HCT116 (cell line): ENCODE measurements at regions not wholly inside any gene's neighbourhood (a gene's known extent, or its start where the extent isn't known, plus 50 kb on each side); places are given as distances from the start of the nearest gene placed in this dataset.

Source experiments
- ATAC-seq: fragments of 200-7000 bp; cut with Tn5 transposase; 2 replicates; pipeline ENCODE4 v1.9.1; 2020; ENCODE audit warnings: mild to moderate bottlenecking, moderate library complexity
- BruUV-seq: library from RNA; stranded (reverse); fragments of 400-500 nt; replicated peaks from 2 replicates; lab custom pipeline; 2021; lab: Mats Ljungman, UMichigan
- CTCF ChIA-PET: fragments of 300-600 bp; sonication (Branson Sonifier 250); formaldehyde crosslinking; loops from one replicate; lab custom pipeline; 2021; ENCODE audit warnings: antibody characterized with exemption; lab: Charles Lee
- POLR2A ChIA-PET: fragments of 300-600, 350-600 bp; sonication (Branson Sonifier 250); formaldehyde crosslinking; loops from one replicate; lab custom pipeline; 2021; ENCODE audit warnings: antibody characterized with exemption; lab: Charles Lee
- RAD21 ChIA-PET, 2 experiments: fragments of 300-600 bp; sonication (Branson Sonifier 250); formaldehyde crosslinking; loops; one replicate each; lab custom pipeline; 2023; ENCODE audit warnings: low total read pairs in 2 of 2; ENCODE audit not compliant: uncharacterized antibody in 2 of 2, unreplicated experiment in 2 of 2, low non-redundant PET in 1 of 2; lab: Charles Lee
- DNase-seq: peaks from one replicate; pipeline ENCODE4 v3.0.0-alpha.2; 2010; ENCODE audit warnings: low read depth, low spot score
- H2AFZ ChIP-seq: fragments of 200-600 bp; shearing (Covaris generic), sonication (generic); 2 replicates; pipeline ENCODE4 v1.6.1; 2017; ENCODE audit warnings: low read depth, mixed run types, mixed read lengths, antibody characterized with exemption, low read length; ENCODE audit not compliant: poor library complexity, severe bottlenecking
- H3K27ac ChIP-seq: 2 replicates; pipeline ENCODE4 v1.5.1; 2012; ENCODE audit warnings: low read depth, low read length
- H3K27me3 ChIP-seq: fragments of 200-600 bp; sonication (generic); 2 replicates; pipeline ENCODE4 v1.6.1; 2016; ENCODE audit warnings: mixed run types, low read length, mixed read lengths; ENCODE audit not compliant: insufficient read depth
- H3K36me3 ChIP-seq, 2 experiments: fragments of 200-500 bp in 1 of 2; fragments of 200-600 bp in 1 of 2; sonication (Bioruptor generic) in 1 of 2; sonication (generic) in 1 of 2; 2 replicates each; pipeline versions ENCODE4 v1.5.1 to v1.6.1; 2014 to 2016; ENCODE audit warnings: low read length in 2 of 2, inconsistent platforms in 1 of 2, mixed read lengths in 1 of 2, mixed run types in 1 of 2; ENCODE audit not compliant: insufficient read depth in 2 of 2, control insufficient read depth in 1 of 2
- H3K4me1 ChIP-seq, 2 experiments: fragments of 200-600 bp in 1 of 2; sonication (generic) in 1 of 2; 2 replicates each; pipeline versions ENCODE4 v1.5.1 to v1.6.1; 2012 to 2017; ENCODE audit warnings: low read length in 2 of 2, inconsistent platforms in 1 of 2, mild to moderate bottlenecking in 1 of 2, mixed read lengths in 1 of 2, mixed run types in 1 of 2, moderate library complexity in 1 of 2; ENCODE audit not compliant: insufficient read depth in 2 of 2, control insufficient read depth in 1 of 2
- H3K4me2 ChIP-seq: fragments of 200-600 bp; sonication (generic); 2 replicates; pipeline ENCODE4 v1.6.1; 2017; ENCODE audit warnings: mixed run types, low read length, mixed read lengths
- H3K4me3 ChIP-seq, 2 experiments: fragments of 200-600 bp in 1 of 2; sonication (generic) in 1 of 2; replicated peaks in 1 of 2; 2 replicates each; pipeline ENCODE4 v1.5.1; 2011 to 2016; ENCODE audit warnings: low read length in 2 of 2, control low read depth in 1 of 2, low read depth in 1 of 2, mild to moderate bottlenecking in 1 of 2, mixed read lengths in 1 of 2, mixed run types in 1 of 2
- H3K79me2 ChIP-seq: fragments of 200-600 bp; sonication (generic); 2 replicates; pipeline ENCODE4 v1.6.1; 2017; ENCODE audit warnings: mild to moderate bottlenecking, mixed run types, low read length, moderate library complexity, mixed read lengths; ENCODE audit not compliant: insufficient read depth
- H3K9ac ChIP-seq: fragments of 200-600 bp; sonication (generic); 2 replicates; pipeline ENCODE4 v1.6.1; 2016; ENCODE audit warnings: low read length, mixed read lengths
- H3K9me2 ChIP-seq: fragments of 200-600 bp; sonication (generic), shearing (Covaris generic); 2 replicates; pipeline ENCODE4 v1.6.1; 2017; ENCODE audit warnings: mixed run types, mild to moderate bottlenecking, moderate library complexity; ENCODE audit not compliant: insufficient read depth
- H3K9me3 ChIP-seq, 2 experiments: fragments of 200-500 bp in 1 of 2; fragments of 200-600 bp in 1 of 2; sonication (Bioruptor generic) in 1 of 2; sonication (generic) in 1 of 2; 2 replicates each; pipeline ENCODE4 v1.6.1; 2014 to 2017; ENCODE audit warnings: low read length in 2 of 2, mixed read lengths in 2 of 2, inconsistent platforms in 1 of 2, low read depth in 1 of 2, mild to moderate bottlenecking in 1 of 2, mixed run types in 1 of 2, moderate library complexity in 1 of 2; ENCODE audit not compliant: control insufficient read depth in 1 of 2, insufficient read depth in 1 of 2
- H4K20me1 ChIP-seq: fragments of 200-600 bp; sonication (generic), shearing (Covaris generic); 2 replicates; pipeline ENCODE4 v1.6.1; 2017; ENCODE audit warnings: mixed run types, mild to moderate bottlenecking, moderate library complexity; ENCODE audit not compliant: insufficient read depth
- CBX3 ChIP-seq: IDR thresholded peaks from 2 replicates; pipeline ENCODE4 v1.6.1; 2012; ENCODE audit warnings: low read depth
- CEBPB ChIP-seq: IDR thresholded peaks from 2 replicates; pipeline ENCODE4 v1.6.1; 2012; ENCODE audit warnings: low read depth
- CTCF ChIP-seq, 3 experiments: fragments of 200-600 bp in 1 of 3; sonication (generic) in 1 of 3; IDR thresholded peaks in 2 of 3; conservative IDR thresholded peaks in 1 of 3; 2 replicates each; pipeline ENCODE4 v1.5.1; 2012 to 2017; ENCODE audit warnings: low read depth in 2 of 3, low read length in 2 of 3, antibody characterized with exemption in 1 of 3, borderline replicate concordance in 1 of 3, control low read depth in 1 of 3, mild to moderate bottlenecking in 1 of 3, mixed read lengths in 1 of 3, mixed run types in 1 of 3, moderate library complexity in 1 of 3; ENCODE audit not compliant: insufficient read depth in 1 of 3
- EGR1 ChIP-seq: IDR thresholded peaks from 2 replicates; pipeline ENCODE4 v1.6.1; 2012; ENCODE audit warnings: low read depth
- ELF1 ChIP-seq: IDR thresholded peaks from 2 replicates; pipeline ENCODE4 v1.6.1; 2012; ENCODE audit warnings: low read depth, borderline replicate concordance
- EZH2phosphoT487 ChIP-seq: fragments of 200-600 bp; IDR thresholded peaks from 2 replicates; pipeline ENCODE4 v1.6.1; 2018; ENCODE audit warnings: antibody characterized with exemption, borderline replicate concordance
- FOSL1 ChIP-seq: IDR thresholded peaks from 2 replicates; pipeline ENCODE4 v1.6.1; 2012; ENCODE audit warnings: low read depth
- JUND ChIP-seq: IDR thresholded peaks from 2 replicates; pipeline ENCODE4 v1.6.1; 2012
- POLR2A ChIP-seq: IDR thresholded peaks from 2 replicates; pipeline ENCODE4 v1.7.0; 2011; ENCODE audit warnings: borderline replicate concordance; ENCODE audit not compliant: insufficient read depth, insufficient read length; ENCODE audit errors: extremely low read depth
- RAD21 ChIP-seq: IDR thresholded peaks from 2 replicates; pipeline ENCODE4 v1.6.1; 2012; ENCODE audit warnings: low read depth, mild to moderate bottlenecking
- SIN3A ChIP-seq: IDR thresholded peaks from 2 replicates; pipeline ENCODE4 v1.6.1; 2012; ENCODE audit warnings: low read depth
- SP1 ChIP-seq: IDR thresholded peaks from 2 replicates; pipeline ENCODE4 v1.6.1; 2012; ENCODE audit warnings: low read depth
- SRF ChIP-seq: IDR thresholded peaks from 2 replicates; pipeline ENCODE4 v1.6.1; 2012; ENCODE audit warnings: low read depth
- TCF7L2 ChIP-seq: IDR thresholded peaks from 2 replicates; pipeline ENCODE4 v1.7.0; 2011; ENCODE audit warnings: borderline replicate concordance, inconsistent platforms; ENCODE audit not compliant: insufficient read depth, insufficient read length; ENCODE audit errors: extremely low read depth
- YY1 ChIP-seq: IDR thresholded peaks from 2 replicates; pipeline ENCODE4 v1.6.1; 2011; ENCODE audit warnings: low read length, low read depth, moderate library complexity, mild to moderate bottlenecking; ENCODE audit not compliant: insufficient replicate concordance; ENCODE audit errors: extremely low read depth
- ZBTB33 ChIP-seq: IDR thresholded peaks from 2 replicates; pipeline ENCODE4 v1.6.1; 2011; ENCODE audit warnings: mild to moderate bottlenecking, low read length, moderate library complexity; ENCODE audit not compliant: insufficient replicate concordance; ENCODE audit errors: extremely low read depth
- intact Hi-C: fragments of 100-400 bp; cut with micrococcal nuclease; formaldehyde crosslinking; loops from 2 replicates; pipeline ENCODE4 v1.10.0; 2022

- Histone ChIP-seq H3K79me2 (no peaks in the 10 kb centered on the region), H2AFZ (no peak overlapping the region), H3K27me3 (no peaks in the 10 kb centered on the region), H3K27ac (no peak overlapping the region), H3K4me1 (no peaks in the 10 kb centered on the region), H3K9me3 (no peaks in the 10 kb centered on the region), H4K20me1 (no peaks in the 10 kb centered on the region), H3K9me2 (no peaks in the 10 kb centered on the region), H3K36me3 (no peaks in the 10 kb centered on the region), H3K4me3 (no peak overlapping the region), H3K9ac (no peak overlapping the region), H3K4me2 (no peak overlapping the region)
- ChIA-PET RAD21 (no interaction called here), CTCF (no interaction called here), POLR2A (no interaction called here)
- BruUV-seq: no TSS peak
- intact Hi-C loops: no loop called here
- TF ChIP-seq JUND (no peak), SP1 (no peak), CEBPB (no peak), ELF1 (no peak)
- ATAC-seq: no peak
- no peak for DNase-seq
Observed at GRCh38 chr4:187469627-187470026, 525.9 kb upstream of the ZFP42 start.

- Histone ChIP-seq H3K36me3 (no peaks in the 10 kb centered on the region), H3K9me2 (no peaks in the 10 kb centered on the region), H3K4me3 (no peak overlapping the region), H3K27ac (no peak overlapping the region), H3K4me1 (no peaks in the 10 kb centered on the region), H3K4me2 (no peak overlapping the region), H3K9me3 (no peaks in the 10 kb centered on the region), H2AFZ (no peak overlapping the region), H3K9ac (no peak overlapping the region), H3K27me3 (no peaks in the 10 kb centered on the region), H4K20me1 (no peaks in the 10 kb centered on the region), H3K79me2 (no peaks in the 10 kb centered on the region)
- ChIA-PET RAD21 (no interaction called here), CTCF (no interaction called here), POLR2A (no interaction called here)
- ATAC-seq (no peak), DNase-seq (no peak)
- BruUV-seq: no TSS peak
- intact Hi-C loops: no loop called here
- TF ChIP-seq SIN3A: no peak
- no peak for TF ChIP-seq FOSL1
- TF ChIP-seq ZBTB33: no peak
- no peak for TF ChIP-seq CBX3
- TF ChIP-seq YY1: no peak
- no peak for TF ChIP-seq RAD21
- TF ChIP-seq EGR1: no peak
- no peak for TF ChIP-seq CTCF (IDR thresholded peaks at IDR 0.05 in 2 of 3, conservative IDR thresholded peaks at IDR 0.05 in 1 of 3; ENCODE audit: borderline replicate concordance in 1 of 3, insufficient read depth in 1 of 3, low read depth in 2 of 3, low read length in 2 of 3)
- no peak for TF ChIP-seq POLR2A
- TF ChIP-seq SRF: no peak
- TF ChIP-seq EZH2phosphoT487: no peak
- no peak for TF ChIP-seq TCF7L2
- TF ChIP-seq ELF1: no peak
Observed at GRCh38 chr4:187470061-187470460, 525.5 kb upstream of the ZFP42 start.
